ENCODE measurements at regions not wholly inside any gene's neighbourhood (a gene's known extent, or its start where the extent isn't known, plus 50 kb on each side); places are given as distances from the start of the nearest gene placed in this dataset.

- no peak overlapping the region for H3K4me3 ChIP-seq (ENCODE audit: low read length)
- Mint-ChIP-seq H3K36me3 (no peaks in the 10 kb centered on the region), H3K4me1 (no peaks in the 10 kb centered on the region), H3K9me3 (peaks cover 0 to 4% of the 10 kb centered on the region in 2 donors), H3K27ac (no peak overlapping the region), H3K4me3 (no peak overlapping the region), H3K27me3 (ENCODE audit: low read depth in 2 of 2) (peaks cover 4 to 16% of the 10 kb centered on the region in 2 donors)
- H3K9me3 ChIP-seq (ENCODE audit: control insufficient read depth, insufficient read depth, low read length) = no peaks in the 10 kb centered on the region
- ATAC-seq (no peak), DNase-seq (no peak)
- TF ChIP-seq CTCF (IDR thresholded peaks at IDR 0.05) = no peak
- WGBS (ENCODE audit: insufficient coverage) = 100% methylated on average over 1 of the region's 1 CpG
- no peaks in the 10 kb centered on the region for H3K27me3 ChIP-seq (ENCODE audit: control insufficient read depth, insufficient read depth, low read length)
- H3K4me1 ChIP-seq (ENCODE audit: control insufficient read depth, insufficient read depth, low read length) = no peaks in the 10 kb centered on the region
- no peak overlapping the region for H3K27ac ChIP-seq (ENCODE audit: low read length)
- intact Hi-C loops (cut with micrococcal nuclease) = no loop called here
- no peaks in the 10 kb centered on the region for H3K36me3 ChIP-seq (ENCODE audit: control insufficient read depth, insufficient read depth, low read length)
Measured at GRCh38 chr11:110900426-110900825, 188.2 kb upstream of the ARHGAP20 start.

- WGBS (ENCODE audit: insufficient coverage) = 60% methylated on average over 3 of the region's 3 CpGs
- no peak overlapping the region for H3K27ac ChIP-seq (ENCODE audit: low read length)
- intact Hi-C loops (cut with micrococcal nuclease) = no loop called here
- Mint-ChIP-seq H3K4me3 (no peak overlapping the region), H3K9me3 (peaks cover 0 to 4% of the 10 kb centered on the region in 2 donors), H3K27me3 (ENCODE audit: low read depth in 2 of 2) (peaks cover 4 to 16% of the 10 kb centered on the region in 2 donors), H3K36me3 (no peaks in the 10 kb centered on the region), H3K4me1 (no peaks in the 10 kb centered on the region), H3K27ac (no peak overlapping the region)
- no peaks in the 10 kb centered on the region for H3K36me3 ChIP-seq (ENCODE audit: control insufficient read depth, insufficient read depth, low read length)
- ATAC-seq (no peak), DNase-seq (no peak)
- no peaks in the 10 kb centered on the region for H3K4me1 ChIP-seq (ENCODE audit: control insufficient read depth, insufficient read depth, low read length)
- H3K27me3 ChIP-seq (ENCODE audit: control insufficient read depth, insufficient read depth, low read length) = no peaks in the 10 kb centered on the region
- H3K9me3 ChIP-seq (ENCODE audit: control insufficient read depth, insufficient read depth, low read length) = no peaks in the 10 kb centered on the region
- H3K4me3 ChIP-seq (ENCODE audit: low read length) = no peak overlapping the region
- no peak for TF ChIP-seq CTCF (IDR thresholded peaks at IDR 0.05)
Measured at GRCh38 chr11:110897035-110897434, 184.8 kb upstream of the ARHGAP20 start.

GRCh38 chr11:110896358-110896757 is 184.1 kb upstream of the ARHGAP20 start:
- DNase-seq = no peak
- Mint-ChIP-seq H3K4me3 (no peak overlapping the region), H3K4me1 (no peaks in the 10 kb centered on the region), H3K27me3 (ENCODE audit: low read depth in 2 of 2) (peaks cover 4 to 16% of the 10 kb centered on the region in 2 donors), H3K36me3 (no peaks in the 10 kb centered on the region), H3K9me3 (peaks cover 0 to 2% of the 10 kb centered on the region in 2 donors), H3K27ac (no peak overlapping the region)
- intact Hi-C loops (cut with micrococcal nuclease) = no loop called here
- Histone ChIP-seq H3K27me3 (ENCODE audit: control insufficient read depth, insufficient read depth, low read length) (no peaks in the 10 kb centered on the region), H3K4me1 (ENCODE audit: control insufficient read depth, insufficient read depth, low read length) (no peaks in the 10 kb centered on the region), H3K4me3 (ENCODE audit: low read length) (no peak overlapping the region), H3K36me3 (ENCODE audit: control insufficient read depth, insufficient read depth, low read length) (no peaks in the 10 kb centered on the region), H3K27ac (ENCODE audit: low read length) (no peak overlapping the region), H3K9me3 (ENCODE audit: control insufficient read depth, insufficient read depth, low read length) (no peaks in the 10 kb centered on the region)
- WGBS (ENCODE audit: insufficient coverage) = 91% methylated on average over 1 of the region's 1 CpG
- ATAC-seq = no peak
- TF ChIP-seq CTCF (IDR thresholded peaks at IDR 0.05) = no peak

GRCh38 chr11:110894224-110894623 is 182.0 kb upstream of the ARHGAP20 start:
- Mint-ChIP-seq H3K27ac (no peak overlapping the region), H3K4me3 (no peak overlapping the region)

More at GRCh38 chr11:110894224-110894623, 182.0 kb upstream of the ARHGAP20 start:
- Histone ChIP-seq H3K27ac (ENCODE audit: low read length) (no peak overlapping the region), H3K4me1 (ENCODE audit: control insufficient read depth, insufficient read depth, low read length) (no peaks in the 10 kb centered on the region), H3K9me3 (ENCODE audit: control insufficient read depth, insufficient read depth, low read length) (no peaks in the 10 kb centered on the region), H3K36me3 (ENCODE audit: control insufficient read depth, insufficient read depth, low read length) (no peaks in the 10 kb centered on the region), H3K4me3 (ENCODE audit: low read length) (no peak overlapping the region), H3K27me3 (ENCODE audit: control insufficient read depth, insufficient read depth, low read length) (no peaks in the 10 kb centered on the region)
- TF ChIP-seq CTCF (IDR thresholded peaks at IDR 0.05) = no peak
- Mint-ChIP-seq H3K4me1 (no peaks in the 10 kb centered on the region), H3K36me3 (no peaks in the 10 kb centered on the region), H3K9me3 (peaks cover 0 to 4% of the 10 kb centered on the region in 2 donors), H3K27me3 (ENCODE audit: low read depth in 2 of 2) (peaks cover 4 to 7% of the 10 kb centered on the region in 2 donors)
- 32% methylated on average over 3 of the region's 4 CpGs for WGBS (ENCODE audit: insufficient coverage)
- no peak for DNase-seq
- peak in 1 of 3 donors; percentile 56 for ATAC-seq
- intact Hi-C loops (cut with micrococcal nuclease) = no loop called here
